Stimulated activated CD4-positive, alpha-beta T cell treated with anti-CD3 and anti-CD28 coated beads, Interleukin-12 subunit alpha, Interleukin-12 subunit beta, amount 100 ng/mL, for 24 hours (primary cell): ENCODE measurements at regions not wholly inside any gene's neighbourhood (a gene's known extent, or its start where the extent isn't known, plus 50 kb on each side); places are given as distances from the start of the nearest gene placed in this dataset.
"Not testable (repeated sequence)": the region's sequence is repeated elsewhere in the genome, so short reads cannot be mapped to it uniquely, and the experiment has no call there.

Source experiments
- DNase-seq, 2 experiments: peaks; one replicate each; pipeline ENCODE4 v3.0.0-alpha.2; 2020; ENCODE audit warnings: low read depth in 2 of 2

DNA sequence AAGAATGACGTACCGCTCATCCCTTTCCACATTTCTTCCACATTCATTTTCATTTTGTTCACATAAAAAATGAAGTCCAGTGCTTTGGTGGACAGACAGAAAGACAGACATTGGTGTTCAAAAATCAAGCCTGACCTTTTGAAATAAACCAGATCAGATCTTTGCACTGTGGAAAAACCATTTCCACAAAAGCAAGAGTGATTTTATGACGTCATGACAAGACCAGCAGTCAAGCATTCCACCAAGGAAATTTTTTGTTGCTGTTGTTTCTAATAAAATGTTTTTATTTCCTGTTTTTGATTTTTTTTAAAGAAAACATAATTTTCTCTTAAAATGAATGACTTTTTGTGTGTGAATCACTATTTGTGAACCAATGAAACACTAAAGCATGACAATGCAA lies 350.0 kb downstream of the KCNJ2 start:
- DNase-seq, result no peak

GRCh38 chr17:70520447-70520846 lies 351.1 kb downstream of the KCNJ2 start:
- DNase-seq, result no peak

- no peak for DNase-seq
These were observed 351.6 kb downstream of the KCNJ2 start for GRCh38 chr17:70520956-70521355.

DNA sequence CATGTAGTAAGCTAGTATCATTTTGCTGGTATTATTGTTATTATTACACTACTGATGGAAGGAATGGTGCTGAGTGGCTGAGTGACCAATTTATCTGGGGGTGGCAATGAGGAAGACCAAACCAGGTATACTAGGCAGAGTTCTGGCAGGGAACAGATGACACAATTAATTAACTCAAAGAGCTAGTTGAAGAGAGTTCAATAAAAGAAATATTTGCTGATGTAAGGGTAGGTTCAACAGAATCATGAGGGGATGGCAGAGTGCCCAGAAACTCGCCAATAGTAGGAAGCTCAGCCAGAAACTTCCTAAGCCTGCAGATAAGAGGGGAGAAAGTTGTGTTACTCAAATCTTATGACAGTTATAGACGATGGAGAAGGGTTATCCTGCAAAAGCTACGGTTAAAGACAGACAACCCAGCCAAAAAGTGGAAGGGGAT lies 352.5 kb downstream of the KCNJ2 start:
- DNase-seq, result no peak

- DNase-seq, result no peak
These were observed 354.1 kb downstream of the KCNJ2 start for GRCh38 chr17:70523426-70523825.

GRCh38 chr17:70525035-70525434 lies 355.7 kb downstream of the KCNJ2 start:
- DNase-seq, result not testable (repeated sequence)

DNA sequence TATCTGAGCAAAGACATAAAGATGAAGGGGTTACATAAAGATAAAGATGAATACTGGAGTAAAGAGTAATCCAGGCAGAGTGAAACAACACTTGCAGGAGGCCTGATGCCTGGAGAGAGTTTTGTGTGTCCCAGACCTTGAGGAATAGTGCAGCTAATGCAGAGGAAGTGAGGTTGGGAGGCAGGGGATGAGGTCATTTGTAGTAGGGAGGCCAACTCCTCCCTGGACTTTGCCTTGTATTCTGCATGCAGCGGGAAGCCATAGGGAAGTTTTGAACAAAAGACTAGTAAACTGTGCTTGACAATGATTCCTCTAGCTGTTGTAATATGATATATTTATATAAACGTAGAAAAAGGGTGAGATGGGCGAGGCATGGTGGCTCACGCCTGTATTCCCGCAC lies 356.6 kb downstream of the KCNJ2 start:
- DNase-seq, result no peak

DNA sequence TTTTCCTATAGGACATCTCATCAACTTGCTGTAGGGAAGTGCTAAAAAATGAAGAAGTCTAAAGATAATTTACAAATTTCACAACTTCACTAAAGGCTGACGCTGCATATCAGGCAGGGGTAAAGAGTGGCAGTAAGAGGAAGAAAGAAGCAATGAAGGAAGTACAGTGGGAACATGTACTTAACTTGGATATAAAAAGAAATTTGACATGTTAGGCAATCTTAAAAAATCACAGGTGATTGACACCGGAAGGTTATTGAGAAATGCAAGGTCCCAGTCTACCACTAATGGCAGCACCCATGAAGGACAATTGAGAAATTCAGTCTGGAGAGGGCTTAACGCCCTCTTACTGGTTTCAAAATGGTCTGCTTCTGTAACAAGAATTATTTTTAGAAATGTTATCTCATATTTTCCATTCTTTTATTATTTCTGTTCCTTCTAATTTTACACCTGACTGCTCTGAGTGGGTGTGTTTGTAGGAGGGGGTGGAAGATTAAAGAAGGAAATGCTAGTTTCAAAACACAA lies 358.1 kb downstream of the KCNJ2 start:
- no peak for DNase-seq

- no peak for DNase-seq
These were observed 364.1 kb downstream of the KCNJ2 start for GRCh38 chr17:70533427-70533826.

DNA sequence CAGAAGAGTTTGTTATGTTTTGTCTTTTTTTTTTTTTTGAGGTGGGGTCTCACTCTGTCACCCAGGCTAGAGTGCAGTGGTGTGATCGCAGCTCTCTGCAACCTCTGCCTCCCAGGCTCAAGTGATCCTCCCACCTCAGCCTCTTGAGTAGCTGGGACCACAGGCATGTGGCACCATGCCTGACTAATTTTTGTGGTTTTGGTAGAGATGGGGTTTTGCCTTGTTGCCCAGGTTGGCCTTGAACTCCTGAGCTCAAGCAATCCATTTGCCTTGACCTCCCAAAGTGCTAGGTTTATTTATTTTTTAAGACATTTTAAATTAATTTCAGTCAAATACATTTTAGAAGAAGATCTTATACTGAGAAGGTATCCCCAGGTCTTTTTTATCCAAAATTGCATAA lies 366.7 kb downstream of the KCNJ2 start:
- no peak for DNase-seq

DNA sequence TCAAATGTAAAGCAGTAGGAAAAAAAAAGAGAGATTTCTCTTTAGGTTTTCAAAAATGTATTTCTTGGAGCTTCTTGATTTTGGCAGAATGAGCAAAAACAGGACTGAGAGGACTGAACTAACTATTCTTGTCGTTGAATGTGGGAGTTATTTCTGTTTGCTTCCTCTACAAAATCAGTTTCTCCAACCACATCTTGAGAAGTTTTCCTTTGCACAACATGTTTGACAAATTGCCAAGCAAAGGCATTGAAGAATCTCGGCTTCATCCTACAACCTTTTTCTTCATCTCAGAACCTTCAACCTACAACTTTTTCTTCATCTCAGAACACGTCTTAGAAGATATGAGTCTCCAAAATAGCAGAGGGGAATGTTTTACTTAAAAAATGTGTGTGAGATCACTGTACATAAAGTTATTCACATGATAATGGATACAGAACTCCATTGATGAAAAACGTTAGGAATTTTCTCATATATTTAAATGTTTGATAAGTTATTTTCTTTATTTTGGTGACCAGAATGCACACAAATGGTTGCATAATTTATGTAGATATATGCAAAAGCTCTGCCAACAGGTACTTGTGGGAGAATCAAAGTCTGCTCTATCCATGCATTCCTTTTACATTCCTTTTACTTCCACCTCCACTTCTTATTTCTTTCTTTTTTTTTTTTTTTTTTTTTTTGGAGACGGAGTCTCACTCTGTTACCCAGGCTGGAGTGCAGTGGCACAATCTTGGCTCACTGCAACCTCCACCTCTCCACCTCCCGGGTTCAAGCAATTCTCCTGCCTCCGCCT lies 370.0 kb downstream of the KCNJ2 start:
- no peak for DNase-seq

DNA sequence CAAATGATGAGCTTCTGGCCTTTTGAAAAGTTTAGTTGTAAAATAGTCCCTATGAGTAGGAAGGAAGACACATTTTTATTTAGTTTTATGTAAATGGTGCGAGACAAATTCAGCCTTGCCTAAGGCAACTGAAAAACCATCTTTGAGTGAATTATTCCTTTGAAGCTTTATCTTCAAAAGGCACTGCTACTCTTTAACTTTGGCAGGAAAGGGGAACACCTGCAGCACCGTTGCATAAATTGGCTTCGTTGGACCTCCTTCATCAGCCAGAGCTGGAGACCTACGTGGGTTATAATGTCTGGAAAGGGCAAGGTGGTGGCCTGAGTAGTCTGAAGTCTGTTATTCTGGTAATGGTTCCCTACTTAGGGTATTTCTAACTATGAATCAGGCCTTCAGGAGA lies 373.5 kb downstream of the KCNJ2 start:
- DNase-seq, result no peak

GRCh38 chr17:70544317-70544716 lies 375.0 kb downstream of the KCNJ2 start:
- no peak for DNase-seq

DNA sequence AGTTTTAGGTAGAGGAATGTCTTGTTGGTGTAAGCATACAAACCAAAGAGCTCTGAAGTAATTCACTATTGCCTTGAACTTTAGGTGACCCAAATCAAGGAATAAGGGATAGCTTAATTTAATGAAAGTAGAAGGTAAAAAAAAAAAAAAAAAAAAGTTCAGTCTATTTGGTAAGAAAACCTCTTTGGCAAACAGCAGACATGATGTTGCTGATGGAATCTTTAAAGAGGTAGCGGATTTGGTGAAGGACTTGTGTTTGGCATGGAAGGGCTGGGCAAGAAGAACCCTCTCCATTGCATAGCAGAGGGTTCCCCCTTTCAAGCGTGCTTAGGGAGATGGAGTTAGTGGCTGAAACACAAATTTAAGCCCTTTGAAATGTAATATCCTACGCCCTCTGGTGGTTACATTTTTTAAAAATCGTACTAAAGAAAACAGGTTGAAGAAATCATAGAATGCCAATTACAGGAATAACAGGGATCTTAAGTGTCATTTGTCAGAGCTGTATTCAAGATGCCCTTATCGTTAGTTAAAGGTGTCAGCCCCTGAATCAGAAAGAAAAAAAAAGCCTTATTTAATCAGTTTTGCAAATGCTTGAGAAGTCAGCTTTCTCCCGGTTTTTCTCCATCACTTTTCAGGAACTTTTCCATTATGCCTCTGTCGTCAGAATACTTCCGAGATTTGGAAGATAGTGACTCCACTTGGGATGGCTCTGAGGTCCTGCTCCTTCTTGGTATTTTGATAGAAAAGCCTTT lies 383.1 kb downstream of the KCNJ2 start:
- no peak for DNase-seq

DNA sequence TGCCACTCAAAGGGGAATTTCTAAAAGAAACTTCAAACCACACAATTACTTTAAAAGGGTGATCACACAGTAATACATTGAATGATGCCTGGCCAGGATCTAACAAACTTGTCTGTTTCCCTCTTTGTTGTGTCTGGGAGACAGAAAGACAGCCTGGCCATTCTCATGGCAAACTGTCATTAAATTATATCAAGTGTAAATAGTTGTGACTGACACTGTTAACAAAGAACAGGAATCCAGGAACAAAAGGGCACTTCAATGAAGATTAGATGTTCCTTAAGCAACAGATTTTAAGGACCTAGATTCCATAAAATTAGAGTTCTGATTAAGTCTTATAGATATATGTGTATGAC lies 383.6 kb downstream of the KCNJ2 start:
- DNase-seq, result no peak

DNA sequence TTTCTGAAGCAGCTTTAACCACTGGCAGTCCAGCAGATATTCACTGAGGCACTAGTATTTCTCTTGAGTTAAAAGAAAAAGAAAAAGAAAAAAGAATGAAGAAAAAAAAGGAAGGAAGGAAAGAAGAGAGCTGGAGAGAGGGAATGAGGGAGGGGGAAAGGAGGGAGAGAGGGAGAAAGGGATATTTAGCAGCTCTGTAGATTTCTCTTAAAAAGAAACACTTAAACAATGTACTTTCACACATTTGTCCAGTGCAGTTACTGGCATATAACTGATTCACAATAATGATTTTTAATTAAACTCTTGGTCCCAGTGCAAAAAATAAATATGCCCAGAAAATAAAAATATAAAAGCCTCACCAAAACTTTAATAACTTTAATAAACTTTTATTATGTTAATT lies 386.4 kb downstream of the KCNJ2 start:
- no peak for DNase-seq

DNA sequence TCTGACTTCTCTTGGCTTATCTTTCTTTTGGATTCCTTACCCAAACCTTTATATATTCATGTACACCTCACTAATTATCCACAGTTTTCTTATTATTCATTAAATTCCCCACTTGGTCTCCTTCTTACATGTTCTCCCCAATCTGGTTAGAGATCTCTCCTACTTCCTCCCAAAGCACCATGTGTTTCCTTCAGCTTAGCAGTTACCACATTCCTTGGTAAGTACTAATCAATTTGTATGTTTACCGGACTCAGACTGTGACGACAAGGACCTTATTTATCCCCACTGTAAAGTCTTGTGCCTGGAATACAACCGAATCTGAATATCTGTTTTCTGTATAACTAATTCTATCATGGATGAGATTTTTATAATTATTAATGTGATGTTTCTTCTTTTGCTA lies 389.5 kb downstream of the KCNJ2 start:
- no peak for DNase-seq

DNA sequence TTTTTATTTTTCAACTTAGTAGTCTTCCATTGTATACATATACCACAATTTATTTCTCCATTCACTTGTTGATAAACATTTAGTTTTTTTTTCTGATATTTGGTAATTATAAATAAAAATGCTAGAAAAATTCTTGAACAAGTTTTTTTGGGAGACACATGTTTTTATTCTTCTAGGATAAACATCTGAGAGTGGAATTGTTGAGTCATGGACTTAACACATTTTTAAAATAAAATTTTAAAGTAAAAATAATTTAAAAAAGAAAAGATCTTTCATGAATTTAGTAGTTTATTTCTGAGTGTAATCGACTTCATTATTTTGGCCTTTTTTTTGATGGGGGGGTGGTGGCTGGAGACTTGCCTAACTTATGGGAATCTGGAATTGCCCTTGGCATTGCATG lies 391.1 kb downstream of the KCNJ2 start:
- no peak for DNase-seq

DNA sequence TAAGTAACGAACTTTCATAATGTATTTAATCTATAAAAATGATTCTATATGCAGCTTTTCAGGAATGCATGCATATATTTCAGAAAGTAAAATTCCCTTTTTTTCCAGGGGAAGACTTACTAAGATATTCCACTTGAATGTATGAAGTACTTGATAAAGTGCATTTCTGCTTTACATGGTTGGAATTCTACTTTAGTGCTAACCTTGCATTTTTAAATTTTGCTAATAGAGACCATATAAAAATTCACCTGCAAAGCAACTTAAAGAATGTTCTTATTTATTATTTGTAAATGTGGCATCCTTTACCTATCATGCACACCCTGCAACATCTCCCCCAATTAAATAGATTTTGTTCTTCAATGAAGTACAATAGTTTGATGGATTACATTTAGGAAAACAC lies 392.8 kb downstream of the KCNJ2 start:
- no peak for DNase-seq

DNA sequence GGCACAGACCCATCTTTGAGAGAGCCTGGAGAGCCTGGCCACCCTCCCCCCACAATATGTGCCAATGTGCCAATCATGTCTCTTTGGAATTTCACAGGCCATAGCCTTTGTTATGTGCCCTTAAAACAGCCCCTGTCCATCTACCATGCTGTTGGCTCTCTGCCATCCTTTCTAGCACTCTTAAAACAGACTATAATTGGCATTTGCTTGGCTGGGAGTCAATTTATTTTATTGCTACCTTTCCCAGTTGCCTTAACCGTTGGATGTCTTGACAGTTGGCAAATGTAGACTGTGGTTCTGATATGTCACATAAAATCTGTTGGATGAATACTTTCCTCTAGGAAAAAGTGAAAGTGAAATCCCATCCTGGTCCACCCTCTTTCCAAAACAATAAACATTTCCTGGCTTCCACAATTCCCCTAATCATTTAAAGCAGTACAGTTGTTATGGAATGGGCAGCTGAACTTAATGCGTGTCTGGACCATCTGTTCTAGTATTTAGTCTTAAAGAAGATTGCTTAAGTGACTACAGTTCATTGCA lies 394.0 kb downstream of the KCNJ2 start:
- no peak for DNase-seq

GRCh38 chr17:70564006-70564620 lies 394.8 kb downstream of the KCNJ2 start:
- no peak for DNase-seq

GRCh38 chr17:70569128-70569527 lies 399.8 kb downstream of the KCNJ2 start:
- DNase-seq, result no peak
